Activated T-helper 17 cell treated with anti-CD3 and anti-CD28 coated beads, Interleukin-2, amount 50 U/mL, for 72 hours (primary cell): ENCODE measurements at regions not wholly inside any gene's neighbourhood (a gene's known extent, or its start where the extent isn't known, plus 50 kb on each side); places are given as distances from the start of the nearest gene placed in this dataset.
A peak's percentile ranks its signal among the peaks of the same experiment; 100 is the strongest.

Experiments used
- ATAC-seq: fragments of 150-1000 bp; cut with Tn5 transposase; replicated peaks from 2 replicates; pipeline ENCODE4 v1.10.0; 2021; ENCODE audit warnings: mild to moderate bottlenecking, moderate library complexity
- H3K27ac Mint-ChIP-seq: one replicate; pipeline ENCODE4 v1.8.0; 2022; ENCODE audit warnings: mixed read lengths
- H3K27me3 Mint-ChIP-seq: one replicate; pipeline ENCODE4 v1.8.0; 2022; ENCODE audit warnings: mixed read lengths
- H3K36me3 Mint-ChIP-seq: one replicate; pipeline ENCODE4 v1.8.0; 2022; ENCODE audit warnings: low read depth, mild to moderate bottlenecking, mixed read lengths
- H3K4me1 Mint-ChIP-seq: one replicate; pipeline ENCODE4 v1.8.0; 2022; ENCODE audit warnings: mixed read lengths
- H3K4me3 Mint-ChIP-seq: one replicate; pipeline ENCODE4 v1.8.0; 2022; ENCODE audit warnings: mild to moderate bottlenecking, mixed read lengths
- H3K9me3 Mint-ChIP-seq: one replicate; pipeline ENCODE4 v1.8.0; 2022; ENCODE audit warnings: mixed read lengths

DNA sequence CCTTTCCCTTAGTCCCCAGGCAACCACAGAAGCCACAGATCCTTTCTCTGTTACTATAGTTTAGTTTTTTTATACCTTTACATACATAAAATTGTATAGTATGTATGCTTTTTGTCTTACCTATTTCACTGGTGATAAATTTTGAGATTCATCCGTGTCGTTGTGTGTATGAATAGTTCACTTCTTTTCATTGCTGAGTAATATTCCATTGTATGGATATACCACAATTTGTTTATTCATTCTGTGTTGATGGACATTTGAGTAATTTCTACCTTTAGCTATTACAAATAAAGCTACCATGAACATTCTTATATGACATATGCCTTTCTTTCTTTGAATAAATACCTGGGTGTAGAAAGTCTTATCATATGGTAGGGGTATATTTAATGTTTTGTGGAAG lies 102.8 kb upstream of the CERS6 start:
- Mint-ChIP-seq H3K27ac (no peak overlapping the region), H3K27me3 (no peaks in the 10 kb centered on the region)
- ATAC-seq: peak; percentile 44

DNA sequence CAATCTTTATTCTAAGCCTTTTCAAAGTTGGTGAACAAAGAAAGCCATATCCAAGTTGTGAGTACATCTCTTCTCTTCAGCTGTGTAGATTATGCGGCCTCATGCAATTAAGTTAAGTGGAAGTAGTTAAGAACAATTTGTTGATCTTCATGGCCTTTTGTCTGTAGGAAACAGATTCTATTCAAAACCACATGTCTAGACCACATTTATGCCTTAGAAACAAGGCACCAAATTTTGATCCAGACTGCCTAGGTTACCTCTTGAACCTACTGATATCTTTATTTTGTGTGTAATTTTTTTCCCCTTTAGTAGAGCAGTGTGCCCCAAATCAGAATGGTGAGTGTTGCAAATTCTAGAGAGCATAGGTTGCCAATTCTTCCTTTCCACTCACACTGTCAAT lies 101.6 kb upstream of the CERS6 start:
- Mint-ChIP-seq H3K4me1 (peaks cover 10% of the 10 kb centered on the region), H3K9me3 (no peaks in the 10 kb centered on the region), H3K27ac (no peak overlapping the region), H3K27me3 (no peaks in the 10 kb centered on the region), H3K36me3 (no peaks in the 10 kb centered on the region), H3K4me3 (no peak overlapping the region)
- no peak for ATAC-seq

More for the DNA sequence above, 102.8 kb upstream of the CERS6 start:
- Mint-ChIP-seq H3K4me1 (peaks cover 4% of the 10 kb centered on the region), H3K4me3 (no peak overlapping the region), H3K36me3 (no peaks in the 10 kb centered on the region), H3K9me3 (no peaks in the 10 kb centered on the region)

DNA sequence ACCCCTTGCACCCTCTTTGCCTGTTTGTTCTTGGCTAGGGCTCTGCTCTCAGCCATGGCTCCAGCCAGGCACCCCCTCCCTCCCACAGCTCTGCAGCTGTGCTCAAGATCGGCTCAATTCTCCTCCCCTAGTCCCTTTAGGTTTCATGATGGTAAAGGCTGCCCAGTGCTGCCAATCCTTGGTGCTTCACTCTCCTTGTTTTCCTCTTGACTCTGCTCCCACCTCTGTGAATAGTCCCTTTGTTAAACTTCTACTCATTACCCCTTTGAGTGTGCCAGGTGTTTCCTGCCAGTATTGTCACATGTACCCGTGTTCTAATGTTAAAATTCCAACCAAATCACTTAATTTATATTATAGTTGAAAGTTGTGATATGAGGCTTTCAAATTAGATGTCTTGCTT lies 101.0 kb upstream of the CERS6 start:
- no peak for ATAC-seq
- Mint-ChIP-seq H3K36me3 (no peaks in the 10 kb centered on the region), H3K4me1 (peaks cover 10% of the 10 kb centered on the region), H3K27me3 (no peaks in the 10 kb centered on the region), H3K4me3 (no peak overlapping the region), H3K27ac (no peak overlapping the region), H3K9me3 (no peaks in the 10 kb centered on the region)

DNA sequence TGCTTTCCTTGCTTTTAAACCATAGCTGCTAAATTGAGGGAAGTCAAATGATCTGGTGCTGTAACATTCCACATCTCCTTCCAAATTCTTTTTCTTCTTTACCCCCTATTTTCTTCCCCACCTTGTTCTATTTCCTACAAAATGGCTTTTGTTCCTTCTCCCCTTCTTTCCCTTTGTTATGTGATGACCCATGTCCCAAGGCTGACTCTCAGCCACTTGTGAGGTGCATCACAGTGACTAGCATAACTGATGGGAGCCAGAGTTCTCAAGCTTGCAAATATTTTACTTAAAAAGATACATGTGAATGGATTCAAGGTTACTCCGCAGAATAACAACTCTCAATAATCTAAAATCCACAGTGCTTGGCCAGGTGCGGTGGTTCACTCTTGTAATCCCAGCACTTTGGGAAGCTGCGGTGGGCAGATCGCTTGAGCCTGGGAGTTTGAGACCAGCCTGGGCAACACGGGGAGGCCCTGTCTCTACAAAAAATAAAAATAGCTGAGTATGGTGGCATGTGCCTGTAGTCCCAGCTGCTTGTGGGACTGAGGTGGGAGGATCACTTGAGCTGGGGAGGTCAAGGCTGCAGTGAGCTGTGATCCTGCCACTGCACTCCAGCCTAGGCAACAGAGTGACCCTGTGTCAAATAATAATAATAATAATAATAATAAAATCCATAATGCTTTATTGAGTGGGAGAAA lies 100.1 kb upstream of the CERS6 start:
- H3K27ac Mint-ChIP-seq: no peak overlapping the region
- H3K4me3 Mint-ChIP-seq: no peak overlapping the region
- H3K27me3 Mint-ChIP-seq: no peaks in the 10 kb centered on the region
- H3K4me1 Mint-ChIP-seq: peaks cover 10% of the 10 kb centered on the region
- H3K9me3 Mint-ChIP-seq: no peaks in the 10 kb centered on the region
- ATAC-seq: no peak
- no peaks in the 10 kb centered on the region for H3K36me3 Mint-ChIP-seq

DNA sequence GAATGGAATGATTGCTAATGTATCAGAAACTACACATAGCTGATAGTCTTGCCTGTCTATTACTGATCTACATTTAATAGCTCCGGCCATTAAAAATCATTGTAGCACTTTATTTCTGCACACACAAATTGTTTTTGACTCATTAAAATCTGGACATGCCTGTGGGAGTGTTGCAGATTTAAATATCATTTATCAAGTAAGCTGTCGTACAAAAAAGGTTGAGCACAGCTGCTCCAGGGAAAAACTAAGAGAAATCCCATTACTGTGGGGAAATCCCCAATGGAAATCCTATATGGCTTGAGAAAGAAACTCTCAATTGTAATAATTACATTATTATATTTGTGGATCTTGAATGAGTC lies 99.6 kb upstream of the CERS6 start:
- ATAC-seq: no peak
- Mint-ChIP-seq H3K27me3 (no peaks in the 10 kb centered on the region), H3K4me3 (no peak overlapping the region), H3K9me3 (no peaks in the 10 kb centered on the region), H3K4me1 (peaks cover 10% of the 10 kb centered on the region), H3K27ac (no peak overlapping the region), H3K36me3 (no peaks in the 10 kb centered on the region)

DNA sequence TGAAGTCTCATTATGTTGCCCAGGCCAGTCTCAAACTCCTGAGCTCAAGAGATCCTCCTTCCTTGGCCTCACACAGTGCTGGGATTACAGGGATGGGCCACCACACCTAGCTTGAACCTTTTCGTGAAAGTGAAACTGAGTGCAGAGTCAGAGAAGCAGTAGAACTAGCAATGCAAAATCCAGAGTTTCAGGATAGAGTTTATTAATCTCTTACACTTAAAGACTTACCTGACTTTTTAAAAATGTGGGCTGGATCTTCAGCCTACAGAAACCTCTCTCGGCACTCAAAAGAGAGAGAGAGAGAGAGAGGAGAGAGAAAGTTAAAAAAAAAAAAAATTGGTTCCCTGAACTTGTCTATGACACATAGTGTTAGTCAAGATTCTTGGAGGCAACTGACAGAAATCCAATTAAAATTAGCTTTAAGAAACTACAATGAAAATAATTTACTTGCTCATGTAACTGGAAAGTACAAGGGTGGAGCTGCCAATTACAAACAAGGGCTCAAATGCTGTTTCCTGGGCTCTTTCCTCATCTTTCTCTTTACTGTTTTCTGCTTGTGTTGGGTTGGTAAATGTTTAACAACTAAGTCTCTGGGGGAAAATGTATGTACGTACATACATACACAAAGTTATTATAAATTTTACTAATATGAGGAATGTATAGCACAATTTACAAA lies 98.1 kb upstream of the CERS6 start:
- H3K9me3 Mint-ChIP-seq: no peaks in the 10 kb centered on the region
- no peaks in the 10 kb centered on the region for H3K36me3 Mint-ChIP-seq
- peak; percentile 42 for ATAC-seq
- peaks cover 10% of the 10 kb centered on the region for H3K4me1 Mint-ChIP-seq
- peak overlapping the region; percentile 26 for H3K27ac Mint-ChIP-seq
- H3K4me3 Mint-ChIP-seq: peak overlapping the region; percentile 19
- no peaks in the 10 kb centered on the region for H3K27me3 Mint-ChIP-seq

DNA sequence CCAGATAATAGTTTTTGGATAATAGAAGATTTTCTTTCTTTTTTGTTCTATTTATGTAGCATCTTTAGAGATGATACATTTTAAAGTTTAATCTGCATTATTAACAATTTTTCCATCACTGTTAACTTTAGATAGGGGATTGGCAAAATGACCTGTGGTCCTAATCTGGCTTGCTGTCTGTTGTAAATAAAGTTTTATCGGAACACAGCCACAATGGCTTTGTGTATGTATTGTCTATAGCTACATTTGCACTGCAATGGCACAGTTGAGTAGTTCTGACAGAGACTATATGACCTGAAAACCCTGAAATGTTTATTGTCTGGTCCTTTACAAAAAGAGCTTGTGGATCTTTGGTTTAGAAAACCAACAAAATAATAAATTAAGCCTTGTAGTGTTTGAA lies 97.0 kb upstream of the CERS6 start:
- no peak for ATAC-seq
- Mint-ChIP-seq H3K27me3 (no peaks in the 10 kb centered on the region), H3K27ac (no peak overlapping the region), H3K4me3 (no peak overlapping the region), H3K9me3 (no peaks in the 10 kb centered on the region), H3K4me1 (peaks cover 10% of the 10 kb centered on the region), H3K36me3 (no peaks in the 10 kb centered on the region)

DNA sequence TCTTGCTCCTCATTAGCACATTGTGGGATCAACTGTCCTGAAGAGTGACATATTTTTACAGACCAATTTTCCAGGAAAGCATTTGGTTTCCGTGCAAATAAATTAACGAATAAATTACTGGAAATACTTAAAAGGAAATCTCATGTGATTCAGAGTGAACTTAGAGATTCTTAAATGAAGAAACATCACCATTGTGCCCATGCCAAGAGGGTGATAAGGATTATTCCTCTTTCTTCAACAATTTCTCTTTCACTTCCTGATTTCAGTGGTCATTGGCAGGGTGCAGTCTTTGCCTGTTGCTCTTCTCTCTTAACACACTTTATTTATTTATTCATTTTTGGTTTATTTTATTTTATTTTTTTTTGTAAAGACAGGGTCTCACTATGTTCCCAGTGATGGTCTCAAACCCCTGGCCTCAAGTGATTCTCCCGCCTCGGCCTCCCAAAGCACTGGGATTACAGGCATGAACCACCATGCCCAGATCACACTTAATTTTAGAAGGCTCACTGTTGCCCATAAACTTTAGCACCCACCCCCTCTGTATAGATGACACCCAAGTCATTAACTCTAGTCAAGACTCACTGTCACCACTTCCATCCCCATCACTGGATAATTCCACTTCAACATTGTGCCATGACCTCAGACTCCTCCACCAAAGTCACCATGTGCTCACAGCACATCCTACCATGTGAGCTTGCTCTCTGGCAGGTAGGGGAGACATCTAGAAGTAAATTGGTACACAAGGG lies 92.6 kb upstream of the CERS6 start:
- Mint-ChIP-seq H3K4me1 (peaks cover 3% of the 10 kb centered on the region), H3K36me3 (no peaks in the 10 kb centered on the region), H3K27ac (no peak overlapping the region), H3K9me3 (no peaks in the 10 kb centered on the region), H3K4me3 (no peak overlapping the region), H3K27me3 (no peaks in the 10 kb centered on the region)
- no peak for ATAC-seq

DNA sequence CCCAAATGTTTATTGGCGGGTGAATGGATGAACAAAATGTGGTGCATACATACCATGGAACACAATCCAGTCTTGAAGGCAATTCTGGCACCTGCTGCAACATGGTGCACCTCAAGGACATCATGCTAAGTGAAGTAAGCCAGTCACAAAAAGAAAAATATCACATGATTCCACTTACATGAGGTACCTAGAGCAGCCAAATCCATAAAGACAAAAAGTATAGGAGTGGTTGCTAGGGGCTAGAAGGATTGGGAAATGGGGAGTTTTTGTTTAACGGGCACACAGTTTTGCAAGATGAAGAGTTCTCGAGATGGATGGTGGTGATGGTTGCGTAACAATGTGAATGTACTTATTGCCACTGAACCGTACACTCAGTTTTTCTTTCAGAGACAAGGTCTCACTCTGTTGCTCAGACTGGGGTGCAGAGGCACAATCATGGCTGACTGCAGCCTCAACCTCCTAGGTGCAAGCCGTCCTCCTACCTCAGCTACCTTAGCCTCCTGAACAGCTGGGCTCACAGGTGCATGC lies 90.9 kb upstream of the CERS6 start:
- Mint-ChIP-seq H3K27ac (no peak overlapping the region), H3K4me1 (no peaks in the 10 kb centered on the region), H3K9me3 (no peaks in the 10 kb centered on the region), H3K4me3 (no peak overlapping the region), H3K36me3 (no peaks in the 10 kb centered on the region), H3K27me3 (no peaks in the 10 kb centered on the region)
- no peak for ATAC-seq

DNA sequence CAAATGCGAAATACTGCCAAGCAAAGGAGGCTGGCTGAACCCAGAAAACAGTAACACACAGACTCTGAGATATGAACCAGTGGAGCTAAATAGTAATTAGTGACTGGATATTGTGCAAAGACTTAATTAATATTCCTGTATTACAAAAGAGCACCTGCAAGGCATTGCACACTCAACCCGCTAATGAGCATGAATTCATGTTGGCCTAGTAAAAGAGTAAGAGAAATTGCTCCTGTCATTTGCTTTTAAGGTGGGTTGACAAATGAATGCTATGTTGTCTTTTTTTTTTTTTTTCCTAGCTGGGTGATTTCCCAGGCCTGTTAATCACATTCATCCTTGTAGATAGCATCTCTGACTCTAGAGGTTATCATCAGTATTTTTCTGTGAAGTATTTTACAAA lies 87.0 kb upstream of the CERS6 start:
- Mint-ChIP-seq H3K27ac (no peak overlapping the region), H3K36me3 (no peaks in the 10 kb centered on the region), H3K4me1 (peaks cover 4% of the 10 kb centered on the region), H3K9me3 (no peaks in the 10 kb centered on the region), H3K27me3 (no peaks in the 10 kb centered on the region), H3K4me3 (no peak overlapping the region)
- ATAC-seq: no peak

DNA sequence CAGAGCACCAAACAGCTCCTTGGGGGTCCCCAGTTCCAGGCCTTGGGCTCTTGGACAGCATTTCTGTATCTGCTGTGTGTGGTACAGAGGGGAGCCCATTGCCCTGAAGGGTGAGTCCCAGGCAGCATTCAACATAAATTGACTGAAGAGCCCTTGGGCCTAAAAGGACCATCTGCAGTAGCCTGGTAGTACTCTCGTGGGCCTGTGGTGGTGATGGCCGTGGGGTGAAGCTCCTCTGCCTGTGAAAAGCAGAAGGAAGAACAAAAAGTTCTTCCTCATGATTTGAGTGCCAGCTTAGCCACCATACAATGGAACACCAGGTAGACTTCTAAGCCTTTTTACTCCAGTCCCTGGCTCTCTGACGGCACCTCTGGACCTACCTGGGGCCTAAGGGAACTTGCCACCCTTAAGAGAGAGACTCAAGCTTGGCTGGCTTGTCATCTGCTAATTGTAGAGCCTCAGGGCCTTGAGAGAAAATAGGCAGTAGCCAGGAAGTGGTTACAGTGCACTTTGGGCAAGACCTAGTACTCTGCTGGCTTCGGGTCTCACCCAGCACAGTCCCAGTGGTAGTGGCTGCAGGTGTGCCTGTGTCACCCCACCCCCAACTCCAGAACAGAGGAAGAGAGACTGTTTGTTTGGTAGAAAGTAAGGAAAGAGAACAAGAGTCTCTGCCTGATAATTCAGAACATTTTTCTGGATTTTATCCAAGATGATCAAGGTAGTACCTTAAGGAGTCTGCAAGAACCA lies 84.6 kb upstream of the CERS6 start:
- H3K36me3 Mint-ChIP-seq: no peaks in the 10 kb centered on the region
- no peaks in the 10 kb centered on the region for H3K27me3 Mint-ChIP-seq
- H3K4me1 Mint-ChIP-seq: peaks cover 4% of the 10 kb centered on the region
- no peak overlapping the region for H3K27ac Mint-ChIP-seq
- no peaks in the 10 kb centered on the region for H3K9me3 Mint-ChIP-seq
- H3K4me3 Mint-ChIP-seq: no peak overlapping the region
- no peak for ATAC-seq

DNA sequence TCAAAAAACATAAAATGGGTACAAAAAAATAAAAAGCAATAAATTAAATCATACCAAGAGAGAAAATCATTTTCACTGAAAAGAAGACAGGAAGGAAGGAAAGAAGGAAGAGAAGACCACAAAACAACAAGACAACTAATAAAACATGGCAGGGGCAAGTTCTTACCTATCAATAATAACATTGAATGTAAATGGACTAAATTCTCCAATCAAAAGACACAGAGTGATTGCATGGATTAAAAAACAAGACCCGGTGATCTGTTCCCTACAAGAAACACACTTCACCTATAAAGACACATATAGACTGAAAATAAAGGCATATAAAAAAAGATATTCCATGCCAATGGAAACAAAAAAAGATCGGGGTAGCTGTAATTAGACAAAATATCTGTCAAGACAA lies 82.6 kb upstream of the CERS6 start:
- Mint-ChIP-seq H3K27ac (no peak overlapping the region), H3K9me3 (no peaks in the 10 kb centered on the region), H3K4me1 (peaks cover 4% of the 10 kb centered on the region), H3K27me3 (no peaks in the 10 kb centered on the region), H3K36me3 (no peaks in the 10 kb centered on the region), H3K4me3 (no peak overlapping the region)
- ATAC-seq: no peak

DNA sequence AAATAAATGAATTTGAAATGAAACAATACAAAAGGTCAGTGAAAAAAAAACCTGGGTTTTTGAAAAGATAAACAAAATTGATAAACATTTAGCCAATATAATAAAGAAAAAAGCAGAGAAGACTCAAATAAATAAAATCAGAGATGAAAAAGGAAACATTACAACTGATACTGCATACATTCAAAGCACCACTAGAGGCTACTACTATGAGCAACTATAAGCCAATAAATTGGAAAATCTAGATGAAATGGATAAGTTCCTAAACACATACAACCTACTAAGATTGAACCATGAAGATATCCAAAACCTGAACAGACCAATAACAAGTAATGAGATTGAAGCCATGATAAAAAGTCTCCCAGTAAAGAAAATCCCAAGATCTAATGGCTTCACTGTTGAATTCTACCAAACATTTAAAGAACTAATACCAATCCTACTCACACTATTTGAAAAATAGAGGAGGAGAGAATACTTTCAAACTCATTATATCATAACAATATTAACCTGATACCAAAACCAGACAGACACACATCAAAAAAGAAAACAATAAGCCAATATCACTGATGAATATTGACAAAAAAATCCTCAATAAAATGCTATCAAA lies 80.8 kb upstream of the CERS6 start:
- Mint-ChIP-seq H3K27me3 (no peaks in the 10 kb centered on the region), H3K4me1 (peaks cover 4% of the 10 kb centered on the region), H3K4me3 (no peak overlapping the region), H3K27ac (no peak overlapping the region), H3K36me3 (no peaks in the 10 kb centered on the region), H3K9me3 (no peaks in the 10 kb centered on the region)
- no peak for ATAC-seq

DNA sequence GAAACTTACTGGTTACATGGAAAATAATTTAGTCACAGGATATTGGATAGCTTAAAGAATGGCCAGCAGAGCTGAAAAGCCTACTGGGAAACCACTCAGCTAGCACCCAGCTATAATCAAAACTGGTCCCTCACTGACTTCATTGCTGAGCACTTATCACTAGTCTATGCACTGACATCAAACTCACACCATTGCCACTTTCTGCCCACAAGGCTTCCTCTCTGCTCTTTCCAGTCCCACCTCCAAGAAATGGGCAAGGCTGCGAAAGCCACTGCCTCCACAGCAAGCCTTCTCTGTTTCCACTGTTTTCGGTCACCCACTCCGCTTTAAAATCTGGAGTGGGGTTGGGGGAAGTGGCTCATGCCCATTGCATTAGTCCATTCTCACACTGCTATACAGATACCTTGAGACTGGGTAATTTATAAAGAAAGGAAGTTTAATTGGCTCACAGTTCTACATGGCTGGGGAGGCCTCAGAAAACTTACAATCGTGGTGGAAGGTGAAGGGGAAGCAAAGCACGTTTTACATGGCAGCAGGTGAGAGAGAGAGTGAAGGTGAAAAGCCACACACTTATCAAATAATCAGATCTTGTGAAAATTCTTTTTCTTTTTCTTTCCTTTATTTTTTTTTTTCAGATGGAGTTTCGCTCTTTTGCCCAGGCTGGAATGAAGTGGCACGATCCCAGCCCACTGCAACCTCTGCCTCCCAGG lies 77.0 kb upstream of the CERS6 start:
- H3K9me3 Mint-ChIP-seq: no peaks in the 10 kb centered on the region
- no peaks in the 10 kb centered on the region for H3K4me1 Mint-ChIP-seq
- no peak overlapping the region for H3K4me3 Mint-ChIP-seq
- no peaks in the 10 kb centered on the region for H3K27me3 Mint-ChIP-seq
- H3K27ac Mint-ChIP-seq: no peak overlapping the region
- H3K36me3 Mint-ChIP-seq: no peaks in the 10 kb centered on the region
- ATAC-seq: no peak
